ENCODE measurements at regions not wholly inside any gene's neighbourhood (a gene's known extent, or its start where the extent isn't known, plus 50 kb on each side); places are given as distances from the start of the nearest gene placed in this dataset.

DNA sequence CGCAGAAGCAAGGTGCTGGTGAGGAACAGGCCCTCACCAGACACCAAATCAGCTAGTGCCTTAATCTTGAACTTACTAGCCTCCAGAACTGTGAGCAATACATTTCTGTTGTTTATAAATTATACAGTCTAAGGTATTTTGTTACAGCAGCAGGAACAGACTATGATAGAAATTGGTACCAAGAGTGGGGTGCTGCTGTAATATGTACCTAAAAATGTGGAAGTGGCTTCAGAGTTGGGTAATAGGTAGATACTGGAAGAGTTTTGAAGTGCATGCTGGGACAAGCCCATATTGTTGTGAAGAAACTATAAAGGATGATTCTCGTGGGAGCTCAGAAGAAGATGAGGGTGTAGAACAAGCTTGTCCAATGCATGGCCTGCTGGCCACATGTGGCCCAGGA lies 866.8 kb downstream of the C6orf118 start (continued):
- TF ChIP-seq, protein P1, sequence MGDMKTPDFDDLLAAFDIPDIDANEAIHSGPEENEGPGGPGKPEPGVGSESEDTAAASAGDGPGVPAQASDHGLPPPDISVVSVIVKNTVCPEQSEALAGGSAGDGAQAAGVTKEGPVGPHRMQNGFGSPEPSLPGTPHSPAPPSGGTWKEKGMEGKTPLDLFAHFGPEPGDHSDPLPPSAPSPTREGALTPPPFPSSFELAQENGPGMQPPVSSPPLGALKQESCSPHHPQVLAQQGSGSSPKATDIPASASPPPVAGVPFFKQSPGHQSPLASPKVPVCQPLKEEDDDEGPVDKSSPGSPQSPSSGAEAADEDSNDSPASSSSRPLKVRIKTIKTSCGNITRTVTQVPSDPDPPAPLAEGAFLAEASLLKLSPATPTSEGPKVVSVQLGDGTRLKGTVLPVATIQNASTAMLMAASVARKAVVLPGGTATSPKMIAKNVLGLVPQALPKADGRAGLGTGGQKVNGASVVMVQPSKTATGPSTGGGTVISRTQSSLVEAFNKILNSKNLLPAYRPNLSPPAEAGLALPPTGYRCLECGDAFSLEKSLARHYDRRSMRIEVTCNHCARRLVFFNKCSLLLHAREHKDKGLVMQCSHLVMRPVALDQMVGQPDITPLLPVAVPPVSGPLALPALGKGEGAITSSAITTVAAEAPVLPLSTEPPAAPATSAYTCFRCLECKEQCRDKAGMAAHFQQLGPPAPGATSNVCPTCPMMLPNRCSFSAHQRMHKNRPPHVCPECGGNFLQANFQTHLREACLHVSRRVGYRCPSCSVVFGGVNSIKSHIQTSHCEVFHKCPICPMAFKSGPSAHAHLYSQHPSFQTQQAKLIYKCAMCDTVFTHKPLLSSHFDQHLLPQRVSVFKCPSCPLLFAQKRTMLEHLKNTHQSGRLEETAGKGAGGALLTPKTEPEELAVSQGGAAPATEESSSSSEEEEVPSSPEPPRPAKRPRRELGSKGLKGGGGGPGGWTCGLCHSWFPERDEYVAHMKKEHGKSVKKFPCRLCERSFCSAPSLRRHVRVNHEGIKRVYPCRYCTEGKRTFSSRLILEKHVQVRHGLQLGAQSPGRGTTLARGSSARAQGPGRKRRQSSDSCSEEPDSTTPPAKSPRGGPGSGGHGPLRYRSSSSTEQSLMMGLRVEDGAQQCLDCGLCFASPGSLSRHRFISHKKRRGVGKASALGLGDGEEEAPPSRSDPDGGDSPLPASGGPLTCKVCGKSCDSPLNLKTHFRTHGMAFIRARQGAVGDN (CRISPR knock-in tag; IDR thresholded peaks at IDR 0.05): no peak
- no peak for TF ChIP-seq NR3C1 (CRISPR knock-in tag; IDR thresholded peaks at IDR 0.05)
- no peak for TF ChIP-seq ZNF441 (CRISPR knock-in tag; IDR thresholded peaks at IDR 0.05; ENCODE audit: borderline replicate concordance)

DNA sequence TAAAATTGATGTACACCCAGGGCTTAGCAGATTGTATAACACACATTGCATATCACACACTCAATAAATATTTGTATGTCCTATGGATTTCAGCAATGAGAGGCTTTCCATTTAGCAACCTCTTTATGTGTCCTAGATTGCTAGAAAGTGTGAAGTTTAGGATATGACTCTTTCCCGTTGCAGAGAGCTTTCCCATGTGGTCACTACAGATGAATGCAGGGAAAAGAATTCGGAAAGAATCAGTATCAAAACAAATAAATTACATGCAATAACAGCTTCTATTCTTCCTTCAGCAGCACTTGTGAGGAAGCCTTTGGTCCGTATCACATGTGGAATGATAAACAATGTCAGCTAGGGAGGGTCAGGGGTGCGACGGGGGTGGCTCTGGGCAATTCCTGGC lies 870.1 kb downstream of the C6orf118 start:
- CTCF ChIA-PET (ENCODE audit: low intra/inter-chr PET ratio, low total read pairs): no interaction called here

More for the DNA sequence above, 870.1 kb downstream of the C6orf118 start:
- Histone ChIP-seq H3K4me3 (replicated peaks in 1 of 3; ENCODE audit: insufficient read depth in 1 of 3, low read depth in 2 of 3, low read length in 3 of 3) (no peak overlapping the region), H3K9ac (ENCODE audit: insufficient read depth, low read depth, low read length) (no peak overlapping the region), H3K4me2 (ENCODE audit: low read depth, low read length) (no peak overlapping the region), H3K4me1 (ENCODE audit: insufficient read depth, low read length) (no peaks in the 10 kb centered on the region), H3K9me3 (ENCODE audit: low read length) (peaks cover 93% of the 10 kb centered on the region), H2AFZ (ENCODE audit: low read length) (no peak overlapping the region), H3K36me3 (replicated peaks in 1 of 2; ENCODE audit: control insufficient read depth in 1 of 2, insufficient read depth in 2 of 2, low read length in 2 of 2) (no peaks in the 10 kb centered on the region), H4K20me1 (ENCODE audit: insufficient read depth, low read length) (no peaks in the 10 kb centered on the region), H3K27me3 (ENCODE audit: control insufficient read depth in 1 of 2, insufficient read depth in 2 of 2, low read length in 2 of 2) (no peaks in the 10 kb centered on the region), H3K27ac (ENCODE audit: extremely low read length, insufficient read depth, low read length) (no peak overlapping the region), H3K79me2 (ENCODE audit: insufficient read depth, low read length) (no peaks in the 10 kb centered on the region)
- intact Hi-C loops (cut with micrococcal nuclease; ENCODE audit: unreplicated experiment) (no loop called here), in situ Hi-C loops (cut with HindIII; ENCODE audit: extremely low pct_ligation_motif_present, low pct_unique_long_range_greater_than_20kb) (no loop called here)
- ATAC-seq (no peak), DNase-seq (ENCODE audit: low spot score) (no peak), FAIRE-seq (no peak)
- POLR2A ChIA-PET: no interaction called here
- TF ChIP-seq, protein P2, sequence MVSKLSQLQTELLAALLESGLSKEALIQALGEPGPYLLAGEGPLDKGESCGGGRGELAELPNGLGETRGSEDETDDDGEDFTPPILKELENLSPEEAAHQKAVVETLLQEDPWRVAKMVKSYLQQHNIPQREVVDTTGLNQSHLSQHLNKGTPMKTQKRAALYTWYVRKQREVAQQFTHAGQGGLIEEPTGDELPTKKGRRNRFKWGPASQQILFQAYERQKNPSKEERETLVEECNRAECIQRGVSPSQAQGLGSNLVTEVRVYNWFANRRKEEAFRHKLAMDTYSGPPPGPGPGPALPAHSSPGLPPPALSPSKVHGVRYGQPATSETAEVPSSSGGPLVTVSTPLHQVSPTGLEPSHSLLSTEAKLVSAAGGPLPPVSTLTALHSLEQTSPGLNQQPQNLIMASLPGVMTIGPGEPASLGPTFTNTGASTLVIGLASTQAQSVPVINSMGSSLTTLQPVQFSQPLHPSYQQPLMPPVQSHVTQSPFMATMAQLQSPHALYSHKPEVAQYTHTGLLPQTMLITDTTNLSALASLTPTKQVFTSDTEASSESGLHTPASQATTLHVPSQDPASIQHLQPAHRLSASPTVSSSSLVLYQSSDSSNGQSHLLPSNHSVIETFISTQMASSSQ (IDR thresholded peaks at IDR 0.05; ENCODE audit: low read depth): no peak
- TF ChIP-seq, protein P2 (CRISPR knock-in tag; IDR thresholded peaks at IDR 0.05; ENCODE audit: borderline replicate concordance): no peak
- TF ChIP-seq, protein P3, sequence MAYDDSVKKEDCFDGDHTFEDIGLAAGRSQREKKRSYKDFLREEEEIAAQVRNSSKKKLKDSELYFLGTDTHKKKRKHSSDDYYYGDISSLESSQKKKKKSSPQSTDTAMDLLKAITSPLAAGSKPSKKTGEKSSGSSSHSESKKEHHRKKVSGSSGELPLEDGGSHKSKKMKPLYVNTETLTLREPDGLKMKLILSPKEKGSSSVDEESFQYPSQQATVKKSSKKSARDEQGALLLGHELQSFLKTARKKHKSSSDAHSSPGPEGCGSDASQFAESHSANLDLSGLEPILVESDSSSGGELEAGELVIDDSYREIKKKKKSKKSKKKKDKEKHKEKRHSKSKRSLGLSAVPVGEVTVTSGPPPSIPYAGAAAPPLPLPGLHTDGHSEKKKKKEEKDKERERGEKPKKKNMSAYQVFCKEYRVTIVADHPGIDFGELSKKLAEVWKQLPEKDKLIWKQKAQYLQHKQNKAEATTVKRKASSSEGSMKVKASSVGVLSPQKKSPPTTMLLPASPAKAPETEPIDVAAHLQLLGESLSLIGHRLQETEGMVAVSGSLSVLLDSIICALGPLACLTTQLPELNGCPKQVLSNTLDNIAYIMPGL (CRISPR knock-in tag; IDR thresholded peaks at IDR 0.05; ENCODE audit: borderline replicate concordance in 1 of 2, low read depth in 1 of 2): no peak
- TF ChIP-seq ZFAT (CRISPR knock-in tag; conservative IDR thresholded peaks at IDR 0.05): no peak
- BruUV-seq (replicated peaks): no TSS peak
- under 1% methylated on average over 5 of the region's 5 CpGs for WGBS (ENCODE audit: low lambda C conversion rate)

All from HepG2 (cell line).